ENCODE measurements at regions not wholly inside any gene's neighbourhood (a gene's known extent, or its start where the extent isn't known, plus 50 kb on each side); places are given as distances from the start of the nearest gene placed in this dataset.

- in situ Hi-C loops (cut with MboI; ENCODE audit: low pct_ligation_motif_present in 1 of 4, low pct_unique_long_range_greater_than_20kb in 1 of 4, low sequenced_read_pairs in 3 of 4) = no loop called here
- Histone ChIP-seq H3K27me3 (no peaks in the 10 kb centered on the region), H3K4me3 (no peak overlapping the region), H3K9me3 (peaks cover 8% of the 10 kb centered on the region in 2 donors), H3K4me1 (no peaks in the 10 kb centered on the region), H3K27ac (no peak overlapping the region), H3K36me3 (no peaks in the 10 kb centered on the region)
- intact Hi-C loops (cut with DNase I; ENCODE audit: low total_unique reads) = no loop called here
- no peak for TF ChIP-seq CTCF (IDR thresholded peaks at IDR 0.05)
- no peak for TF ChIP-seq POLR2AphosphoS5 (IDR thresholded peaks at IDR 0.05)
- 80 to 87% methylated on average over 1 to 6 of the region's 6 CpGs for WGBS, 2 donors (ENCODE audit: low coverage in 1 of 2)
- no peak for DNase-seq
Observed at GRCh38 chr13:32889986-32890565, 126.1 kb upstream of the KL start.

DNA sequence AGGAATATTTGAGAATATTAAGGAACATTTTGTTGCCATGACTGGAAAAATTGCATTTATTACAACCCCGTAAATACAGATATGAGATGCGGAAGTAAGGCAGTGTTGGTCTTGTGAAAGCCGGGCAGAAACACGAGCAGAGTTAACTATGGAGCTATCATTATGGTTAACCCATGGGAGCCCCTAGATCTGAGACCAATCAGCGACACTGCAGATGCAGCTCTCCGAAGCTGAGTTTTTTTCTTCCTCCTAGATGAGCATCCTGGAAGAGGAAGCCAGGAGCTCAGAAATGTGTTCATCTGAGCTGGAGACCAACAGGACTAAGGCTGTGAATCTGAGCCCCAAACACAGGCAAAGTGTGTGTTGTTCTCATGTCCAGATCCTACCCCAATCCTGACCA lies 123.0 kb upstream of the KL start:
- TF ChIP-seq POLR2A (IDR thresholded peaks at IDR 0.05) = no peak
- TF ChIP-seq EP300 (IDR thresholded peaks at IDR 0.05; ENCODE audit: low read depth) = no peak
- no peak for TF ChIP-seq CTCF (IDR thresholded peaks at IDR 0.05)
- TF ChIP-seq POLR2AphosphoS5 (IDR thresholded peaks at IDR 0.05) = no peak
- in situ Hi-C loops (cut with MboI; ENCODE audit: low pct_ligation_motif_present in 1 of 4, low pct_unique_long_range_greater_than_20kb in 1 of 4, low sequenced_read_pairs in 3 of 4) = no loop called here

GRCh38 chr13:32894589-32895001 lies 121.6 kb upstream of the KL start:
- TF ChIP-seq POLR2A (IDR thresholded peaks at IDR 0.05) (no peak), POLR2AphosphoS5 (IDR thresholded peaks at IDR 0.05) (no peak), CTCF (IDR thresholded peaks at IDR 0.05) (no peak), EP300 (IDR thresholded peaks at IDR 0.05; ENCODE audit: low read depth) (no peak)
- WGBS, 2 donors (ENCODE audit: low coverage in 1 of 2) = 81 to 88% methylated on average over 2 of the region's 2 CpGs
- H3K4me1 ChIP-seq = no peaks in the 10 kb centered on the region
- DNase-seq = no peak
- in situ Hi-C loops (cut with MboI; ENCODE audit: low pct_ligation_motif_present in 1 of 4, low pct_unique_long_range_greater_than_20kb in 1 of 4, low sequenced_read_pairs in 3 of 4) = no loop called here
- H3K9me3 ChIP-seq = no peaks in the 10 kb centered on the region
- no peaks in the 10 kb centered on the region for H3K27me3 ChIP-seq
- intact Hi-C loops (cut with DNase I; ENCODE audit: low total_unique reads) = no loop called here
- H3K36me3 ChIP-seq = no peaks in the 10 kb centered on the region
- no peak overlapping the region for H3K4me3 ChIP-seq
- no peak overlapping the region for H3K27ac ChIP-seq

More for the DNA sequence above, 123.0 kb upstream of the KL start:
- intact Hi-C loops (cut with DNase I; ENCODE audit: low total_unique reads) = no loop called here
- Histone ChIP-seq H3K27me3 (no peaks in the 10 kb centered on the region), H3K4me1 (no peaks in the 10 kb centered on the region), H3K9me3 (peaks cover 1% of the 10 kb centered on the region in 2 donors), H3K4me3 (no peak overlapping the region), H3K36me3 (no peaks in the 10 kb centered on the region), H3K27ac (no peak overlapping the region)
- 90 to 95% methylated on average over 6 of the region's 6 CpGs for WGBS, 2 donors (ENCODE audit: low coverage in 1 of 2)
- no peak for DNase-seq

GRCh38 chr13:32895296-32895695 lies 120.9 kb upstream of the KL start:
- no peak for DNase-seq
- intact Hi-C loops (cut with DNase I; ENCODE audit: low total_unique reads) (no loop called here), in situ Hi-C loops (cut with MboI; ENCODE audit: low pct_ligation_motif_present in 1 of 4, low pct_unique_long_range_greater_than_20kb in 1 of 4, low sequenced_read_pairs in 3 of 4) (no loop called here)
- no peaks in the 10 kb centered on the region for H3K27me3 ChIP-seq
- TF ChIP-seq POLR2AphosphoS5 (IDR thresholded peaks at IDR 0.05) (no peak), EP300 (IDR thresholded peaks at IDR 0.05; ENCODE audit: low read depth) (no peak), POLR2A (IDR thresholded peaks at IDR 0.05) (no peak), CTCF (IDR thresholded peaks at IDR 0.05) (no peak)
- no peak overlapping the region for H3K4me3 ChIP-seq
- WGBS, 2 donors (ENCODE audit: low coverage in 1 of 2) = 81 to 96% methylated on average over 3 of the region's 3 CpGs
- H3K36me3 ChIP-seq = no peaks in the 10 kb centered on the region
- H3K9me3 ChIP-seq = no peaks in the 10 kb centered on the region
- H3K27ac ChIP-seq = no peak overlapping the region
- no peaks in the 10 kb centered on the region for H3K4me1 ChIP-seq
